ENCODE measurements at regions not wholly inside any gene's neighbourhood (a gene's known extent, or its start where the extent isn't known, plus 50 kb on each side); places are given as distances from the start of the nearest gene placed in this dataset.

GRCh38 chr7:46440186-46440585, 519.1 kb upstream of the IGFBP3 start:
- no peak for TF ChIP-seq EZH2 (IDR thresholded peaks at IDR 0.05; ENCODE audit: insufficient read depth, poor library complexity, severe bottlenecking)
- no peak for TF ChIP-seq EZH2phosphoT487 (IDR thresholded peaks at IDR 0.05; ENCODE audit: insufficient read depth, low read depth)

Measured in GM23248 (cell line).